GM12873 (cell line): ENCODE measurements at regions not wholly inside any gene's neighbourhood (a gene's known extent, or its start where the extent isn't known, plus 50 kb on each side); places are given as distances from the start of the nearest gene placed in this dataset.

Experiments
- CTCF ChIP-seq: IDR thresholded peaks from 2 replicates; pipeline ENCODE4 v1.5.1; 2012; ENCODE audit warnings: low read depth, mild to moderate bottlenecking, moderate library complexity, low read length, control low read depth; ENCODE audit not compliant: insufficient read depth; ENCODE audit errors: missing control alignments

- no peak for TF ChIP-seq CTCF
Observed at GRCh38 chr20:58069796-58070663, 158.4 kb downstream of the ANKRD60 start.

- no peak for TF ChIP-seq CTCF
Observed at GRCh38 chr20:58069207-58069606, 159.2 kb downstream of the ANKRD60 start.

GRCh38 chr20:58065508-58066361 is 162.7 kb downstream of the ANKRD60 start:
- TF ChIP-seq CTCF = no peak

- no peak for TF ChIP-seq CTCF
Observed at GRCh38 chr20:58064411-58065010, 163.9 kb downstream of the ANKRD60 start.

- TF ChIP-seq CTCF = no peak
Observed at GRCh38 chr20:58059260-58059544, 169.3 kb downstream of the ANKRD60 start.

- no peak for TF ChIP-seq CTCF
Observed at GRCh38 chr20:58058421-58059259, 169.8 kb downstream of the ANKRD60 start.
